ENCODE measurements at regions not wholly inside any gene's neighbourhood (a gene's known extent, or its start where the extent isn't known, plus 50 kb on each side); places are given as distances from the start of the nearest gene placed in this dataset.

GRCh38 chrX:1034717-1035116, 177.7 kb downstream of the CRLF2 start:
- TF ChIP-seq CTCF (IDR thresholded peaks at IDR 0.05), result no peak
- no peak for TF ChIP-seq POLR2A (IDR thresholded peaks at IDR 0.05)
